Activated naive CD8-positive, alpha-beta T cell treated with anti-CD3 and anti-CD28 coated beads for 36 hours (primary cell): ENCODE measurements at regions not wholly inside any gene's neighbourhood (a gene's known extent, or its start where the extent isn't known, plus 50 kb on each side); places are given as distances from the start of the nearest gene placed in this dataset.
A peak's percentile ranks its signal among the peaks of the same experiment; 100 is the strongest.

Experiments
- DNase-seq: peaks from one replicate; pipeline ENCODE4 v3.0.0; 2021
- H3K27ac Mint-ChIP-seq: one replicate; pipeline ENCODE4 v1.8.0; 2022; ENCODE audit warnings: mild to moderate bottlenecking, moderate library complexity, mixed read lengths
- H3K27me3 Mint-ChIP-seq: one replicate; pipeline ENCODE4 v1.8.0; 2022; ENCODE audit warnings: mild to moderate bottlenecking, mixed read lengths
- H3K36me3 Mint-ChIP-seq: one replicate; pipeline ENCODE4 v1.8.0; 2021; ENCODE audit warnings: mild to moderate bottlenecking, mixed read lengths
- H3K4me1 Mint-ChIP-seq: one replicate; pipeline ENCODE4 v1.8.0; 2021; ENCODE audit warnings: mixed read lengths
- H3K4me3 Mint-ChIP-seq: one replicate; pipeline ENCODE4 v1.8.0; 2022; ENCODE audit warnings: mild to moderate bottlenecking, moderate library complexity, mixed read lengths
- H3K9me3 Mint-ChIP-seq: one replicate; pipeline ENCODE4 v1.8.0; 2022; ENCODE audit warnings: mixed read lengths

- H3K9me3 Mint-ChIP-seq = peaks cover 15% of the 10 kb centered on the region
Measured at GRCh38 chr4:26161030-26161824, 159.6 kb upstream of the RBPJ start.

GRCh38 chr4:26162101-26162500 is 158.7 kb upstream of the RBPJ start:
- DNase-seq = no peak
- Mint-ChIP-seq H3K4me1 (peaks cover 8% of the 10 kb centered on the region), H3K4me3 (no peak overlapping the region), H3K36me3 (peaks cover 6% of the 10 kb centered on the region), H3K27ac (no peak overlapping the region), H3K9me3 (peaks cover 20% of the 10 kb centered on the region), H3K27me3 (peaks cover 3% of the 10 kb centered on the region)

More at GRCh38 chr4:26161030-26161824, 159.6 kb upstream of the RBPJ start:
- Mint-ChIP-seq H3K27ac (no peak overlapping the region), H3K4me3 (no peak overlapping the region), H3K4me1 (peaks cover 8% of the 10 kb centered on the region), H3K36me3 (peaks cover 6% of the 10 kb centered on the region), H3K27me3 (peaks cover 3% of the 10 kb centered on the region)
- no peak for DNase-seq

- H3K27ac Mint-ChIP-seq = no peak overlapping the region
- peaks cover 3% of the 10 kb centered on the region for H3K36me3 Mint-ChIP-seq
- DNase-seq = no peak
- peaks cover 3% of the 10 kb centered on the region for H3K4me1 Mint-ChIP-seq
- H3K4me3 Mint-ChIP-seq = no peak overlapping the region
- H3K9me3 Mint-ChIP-seq = peaks cover 13% of the 10 kb centered on the region
- peaks cover 3% of the 10 kb centered on the region for H3K27me3 Mint-ChIP-seq
Measured at GRCh38 chr4:26163425-26164362, 157.1 kb upstream of the RBPJ start.

GRCh38 chr4:26171501-26171900 is 149.3 kb upstream of the RBPJ start:
- peaks cover 4% of the 10 kb centered on the region for H3K9me3 Mint-ChIP-seq
- no peaks in the 10 kb centered on the region for H3K36me3 Mint-ChIP-seq
- no peak for DNase-seq
- H3K27ac Mint-ChIP-seq = no peak overlapping the region
- no peak overlapping the region for H3K4me3 Mint-ChIP-seq
- peaks cover 15% of the 10 kb centered on the region for H3K4me1 Mint-ChIP-seq
- peaks cover 20% of the 10 kb centered on the region for H3K27me3 Mint-ChIP-seq

GRCh38 chr4:26171941-26172340 is 148.9 kb upstream of the RBPJ start:
- Mint-ChIP-seq H3K9me3 (peaks cover under 1% of the 10 kb centered on the region), H3K27me3 (peaks cover 20% of the 10 kb centered on the region), H3K27ac (no peak overlapping the region), H3K4me1 (peaks cover 15% of the 10 kb centered on the region), H3K4me3 (no peak overlapping the region), H3K36me3 (no peaks in the 10 kb centered on the region)
- DNase-seq = no peak

- Mint-ChIP-seq H3K9me3 (no peaks in the 10 kb centered on the region), H3K4me1 (peaks cover 15% of the 10 kb centered on the region), H3K27me3 (peaks cover 20% of the 10 kb centered on the region), H3K36me3 (no peaks in the 10 kb centered on the region), H3K27ac (no peak overlapping the region), H3K4me3 (no peak overlapping the region)
- no peak for DNase-seq
Measured at GRCh38 chr4:26173619-26174018, 147.2 kb upstream of the RBPJ start.

GRCh38 chr4:26174027-26174426 is 146.8 kb upstream of the RBPJ start:
- no peak overlapping the region for H3K4me3 Mint-ChIP-seq
- H3K27ac Mint-ChIP-seq = no peak overlapping the region
- peaks cover 15% of the 10 kb centered on the region for H3K4me1 Mint-ChIP-seq
- peaks cover 20% of the 10 kb centered on the region for H3K27me3 Mint-ChIP-seq
- no peak for DNase-seq
- no peaks in the 10 kb centered on the region for H3K9me3 Mint-ChIP-seq
- no peaks in the 10 kb centered on the region for H3K36me3 Mint-ChIP-seq

- no peaks in the 10 kb centered on the region for H3K36me3 Mint-ChIP-seq
- H3K27me3 Mint-ChIP-seq = peaks cover 20% of the 10 kb centered on the region
- H3K4me3 Mint-ChIP-seq = no peak overlapping the region
- H3K4me1 Mint-ChIP-seq = peaks cover 15% of the 10 kb centered on the region
- H3K9me3 Mint-ChIP-seq = peaks cover 2% of the 10 kb centered on the region
- peak; percentile 38 for DNase-seq
- H3K27ac Mint-ChIP-seq = peak overlapping the region; percentile 58
Measured at GRCh38 chr4:26175006-26175786, 145.6 kb upstream of the RBPJ start.

GRCh38 chr4:26175905-26176470 is 144.8 kb upstream of the RBPJ start:
- H3K36me3 Mint-ChIP-seq = no peaks in the 10 kb centered on the region
- no peak overlapping the region for H3K4me3 Mint-ChIP-seq
- no peak for DNase-seq
- peaks cover 20% of the 10 kb centered on the region for H3K27me3 Mint-ChIP-seq
- H3K9me3 Mint-ChIP-seq = peaks cover 2% of the 10 kb centered on the region
- peaks cover 15% of the 10 kb centered on the region for H3K4me1 Mint-ChIP-seq
- H3K27ac Mint-ChIP-seq = no peak overlapping the region

- no peak overlapping the region for H3K27ac Mint-ChIP-seq
Measured at GRCh38 chr4:26176598-26177149, 144.1 kb upstream of the RBPJ start.

GRCh38 chr4:26178854-26179253 is 142.0 kb upstream of the RBPJ start:
- DNase-seq = no peak
- peaks cover 15% of the 10 kb centered on the region for H3K4me1 Mint-ChIP-seq
- no peaks in the 10 kb centered on the region for H3K36me3 Mint-ChIP-seq
- H3K27me3 Mint-ChIP-seq = peaks cover under 1% of the 10 kb centered on the region
- no peak overlapping the region for H3K27ac Mint-ChIP-seq
- peaks cover 2% of the 10 kb centered on the region for H3K9me3 Mint-ChIP-seq
- no peak overlapping the region for H3K4me3 Mint-ChIP-seq

More at GRCh38 chr4:26176598-26177149, 144.1 kb upstream of the RBPJ start:
- H3K4me1 Mint-ChIP-seq = peaks cover 15% of the 10 kb centered on the region
- no peaks in the 10 kb centered on the region for H3K36me3 Mint-ChIP-seq
- H3K27me3 Mint-ChIP-seq = peaks cover 15% of the 10 kb centered on the region
- peaks cover 2% of the 10 kb centered on the region for H3K9me3 Mint-ChIP-seq
- H3K4me3 Mint-ChIP-seq = no peak overlapping the region
- DNase-seq = no peak

- peaks cover 2% of the 10 kb centered on the region for H3K9me3 Mint-ChIP-seq
- no peak overlapping the region for H3K27ac Mint-ChIP-seq
- H3K27me3 Mint-ChIP-seq = no peaks in the 10 kb centered on the region
- no peaks in the 10 kb centered on the region for H3K36me3 Mint-ChIP-seq
- no peak overlapping the region for H3K4me3 Mint-ChIP-seq
- no peak for DNase-seq
- H3K4me1 Mint-ChIP-seq = peaks cover 12% of the 10 kb centered on the region
Measured at GRCh38 chr4:26179316-26179760, 141.5 kb upstream of the RBPJ start.

- Mint-ChIP-seq H3K4me1 (no peaks in the 10 kb centered on the region), H3K27ac (no peak overlapping the region), H3K36me3 (peaks cover 2% of the 10 kb centered on the region), H3K9me3 (peaks cover 2% of the 10 kb centered on the region), H3K27me3 (no peaks in the 10 kb centered on the region), H3K4me3 (no peak overlapping the region)
- no peak for DNase-seq
Measured at GRCh38 chr4:26181616-26182015, 139.2 kb upstream of the RBPJ start.

- no peak for DNase-seq
- Mint-ChIP-seq H3K27me3 (no peaks in the 10 kb centered on the region), H3K27ac (no peak overlapping the region), H3K36me3 (peaks cover 2% of the 10 kb centered on the region), H3K9me3 (peaks cover 2% of the 10 kb centered on the region), H3K4me1 (no peaks in the 10 kb centered on the region), H3K4me3 (no peak overlapping the region)
Measured at GRCh38 chr4:26183017-26183416, 137.8 kb upstream of the RBPJ start.
